ENCODE measurements at regions not wholly inside any gene's neighbourhood (a gene's known extent, or its start where the extent isn't known, plus 50 kb on each side); places are given as distances from the start of the nearest gene placed in this dataset.
A peak's percentile ranks its signal among the peaks of the same experiment; 100 is the strongest.
"Not testable (repeated sequence)": the region's sequence is repeated elsewhere in the genome, so short reads cannot be mapped to it uniquely, and the experiment has no call there.

- peak in 4 of 11 donors; percentile 21 to 54 (median 29) for DNase-seq (ENCODE audit: extremely low read depth in 1 of 11, low read depth in 9 of 11, low spot score in 4 of 11)
Observed at GRCh38 chr5:154654486-154655371, 100.4 kb upstream of the LARP1 start.

- DNase-seq (ENCODE audit: extremely low read depth in 1 of 11, low read depth in 9 of 11, low spot score in 4 of 11), result no peak
Observed at GRCh38 chr5:154653764-154654485, 101.3 kb upstream of the LARP1 start.

- no peak for DNase-seq (ENCODE audit: extremely low read depth in 1 of 11, low read depth in 9 of 11, low spot score in 4 of 11)
Observed at GRCh38 chr5:154653418-154653763, 101.8 kb upstream of the LARP1 start.

- no peak for DNase-seq (ENCODE audit: extremely low read depth in 1 of 11, low read depth in 9 of 11, low spot score in 4 of 11)
Observed at GRCh38 chr5:154652746-154653417, 102.3 kb upstream of the LARP1 start.

DNA sequence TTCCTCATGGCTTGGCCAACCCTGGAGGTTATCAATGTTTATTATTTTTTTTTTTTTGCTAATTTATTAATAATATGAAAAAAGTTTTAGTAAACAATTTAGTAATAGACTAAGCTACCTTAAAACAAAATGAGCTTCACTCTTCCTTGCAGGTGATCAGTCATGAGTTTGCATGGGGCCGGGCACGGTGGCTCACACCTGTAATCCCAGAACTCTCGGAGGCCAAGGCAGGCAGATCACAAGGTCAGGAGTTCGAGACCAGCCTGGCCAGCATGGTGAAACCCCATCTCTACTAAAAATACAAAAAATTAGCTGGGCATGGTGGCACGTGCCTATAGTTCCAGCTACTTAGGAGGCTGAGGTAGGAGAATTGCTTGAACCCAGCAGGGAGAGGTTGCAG is 103.4 kb upstream of the LARP1 start:
- not testable (repeated sequence) for DNase-seq (ENCODE audit: extremely low read depth in 1 of 11, low read depth in 9 of 11, low spot score in 4 of 11)

DNA sequence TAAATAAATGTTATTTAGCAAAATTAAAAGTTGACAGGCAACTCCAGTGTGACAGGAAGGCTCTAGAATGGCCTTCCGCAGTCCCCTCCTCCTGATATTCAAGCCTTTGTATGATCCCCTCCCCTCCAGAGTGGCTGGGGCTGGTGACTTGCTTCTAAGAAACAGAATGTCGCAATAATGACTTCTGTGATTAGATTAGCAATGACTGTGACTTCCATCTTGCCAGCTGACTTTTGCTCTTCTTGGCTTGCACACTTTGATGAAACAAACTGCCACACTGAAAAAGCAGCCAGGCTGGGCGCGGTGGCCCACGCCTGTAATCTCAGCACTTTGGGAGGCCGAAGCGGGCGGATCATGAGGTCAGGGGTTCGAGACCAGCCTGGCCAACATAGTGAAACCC is 106.5 kb upstream of the LARP1 start:
- DNase-seq (ENCODE audit: extremely low read depth in 1 of 11, low read depth in 9 of 11, low spot score in 4 of 11), result no peak

DNA sequence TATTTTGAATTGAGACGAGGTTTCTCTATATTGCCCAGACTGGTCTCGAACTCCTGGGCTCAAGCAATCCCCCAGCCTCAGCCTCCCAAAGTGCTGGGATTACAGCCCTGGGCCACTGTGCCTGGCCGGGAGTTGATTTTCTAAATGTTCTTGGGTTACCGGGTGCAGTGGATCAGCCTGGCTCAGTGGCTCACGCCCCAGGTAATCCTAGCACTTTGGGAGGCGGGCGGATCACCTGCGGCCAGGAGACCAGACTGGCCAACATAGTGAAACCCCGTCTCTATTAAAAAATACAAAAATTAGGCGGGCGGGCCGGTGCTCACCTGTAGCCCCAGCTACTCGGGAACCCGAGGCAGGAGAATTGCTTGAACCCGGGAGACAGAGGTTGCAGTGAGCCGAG is 106.9 kb upstream of the LARP1 start:
- no peak for DNase-seq (ENCODE audit: extremely low read depth in 1 of 11, low read depth in 9 of 11, low spot score in 4 of 11)

GRCh38 chr5:154647761-154648145 is 107.4 kb upstream of the LARP1 start:
- no peak for DNase-seq (ENCODE audit: extremely low read depth in 1 of 11, low read depth in 9 of 11, low spot score in 4 of 11)

DNA sequence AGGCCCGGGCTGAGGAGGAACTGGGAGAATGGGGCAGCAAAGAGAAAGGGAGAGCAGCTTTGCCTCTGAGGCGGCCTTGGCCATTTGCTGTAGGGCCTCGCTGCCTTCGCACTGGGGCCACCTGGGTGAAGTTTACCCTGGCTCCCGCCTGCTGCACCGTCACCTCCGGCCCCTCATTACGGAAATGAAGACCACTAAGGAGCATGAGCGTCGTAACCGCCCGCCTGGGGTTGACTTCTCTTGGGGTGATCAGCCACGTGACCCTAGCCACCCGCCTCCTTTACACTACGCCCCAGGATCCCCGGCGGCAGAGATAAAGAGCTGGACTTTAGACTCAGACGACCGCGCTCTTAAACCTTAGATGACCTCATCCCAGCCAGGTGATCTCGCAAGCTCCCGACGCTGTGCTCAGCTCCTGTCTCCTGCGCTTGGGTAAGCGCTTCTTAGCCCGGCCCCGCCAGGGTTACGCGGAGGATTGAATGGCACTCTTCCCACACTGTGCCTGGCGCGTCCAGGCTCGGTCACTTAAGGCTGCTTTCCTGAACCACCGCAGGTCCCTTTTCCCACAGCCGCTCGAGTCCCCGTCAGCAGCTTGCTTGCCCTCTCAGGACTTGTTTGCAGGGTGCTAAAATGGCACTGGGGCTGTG is 107.9 kb upstream of the LARP1 start:
- DNase-seq (ENCODE audit: extremely low read depth in 1 of 11, low read depth in 9 of 11, low spot score in 4 of 11), result peak in 3 of 11 donors; percentile 34 to 52 (median 35)

GRCh38 chr5:154646745-154647113 is 108.4 kb upstream of the LARP1 start:
- DNase-seq (ENCODE audit: extremely low read depth in 1 of 11, low read depth in 9 of 11, low spot score in 4 of 11), result no peak

GRCh38 chr5:154644745-154645411 is 110.3 kb upstream of the LARP1 start:
- DNase-seq (ENCODE audit: extremely low read depth in 1 of 11, low read depth in 9 of 11, low spot score in 4 of 11), result no peak

- no peak for DNase-seq (ENCODE audit: extremely low read depth in 1 of 11, low read depth in 9 of 11, low spot score in 4 of 11)
Observed at GRCh38 chr5:154642499-154643245, 112.5 kb upstream of the LARP1 start.

- not testable (repeated sequence) for DNase-seq (ENCODE audit: extremely low read depth in 1 of 11, low read depth in 9 of 11, low spot score in 4 of 11)
Observed at GRCh38 chr5:154640213-154640831, 114.9 kb upstream of the LARP1 start.

DNA sequence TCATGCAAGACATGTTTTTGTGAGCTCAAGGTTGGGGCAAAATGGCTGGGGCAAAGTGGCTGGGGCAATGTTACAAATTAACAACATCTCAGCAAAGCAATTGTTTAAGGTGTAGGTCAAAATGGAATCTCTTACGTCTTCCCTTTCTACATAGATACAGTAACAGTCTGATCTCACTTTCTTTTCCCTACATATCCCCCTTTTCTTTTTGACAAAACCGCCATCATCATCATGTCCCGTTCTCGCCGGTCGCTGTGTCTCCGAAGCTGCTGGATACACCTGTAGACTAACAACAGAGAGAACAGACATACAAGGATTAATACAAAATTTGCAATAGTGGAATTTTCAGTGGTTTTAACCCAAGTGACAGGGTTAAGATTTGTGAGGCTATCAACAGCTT is 118.4 kb upstream of the LARP1 start:
- DNase-seq (ENCODE audit: extremely low read depth in 1 of 11, low read depth in 9 of 11, low spot score in 4 of 11), result not testable (repeated sequence)

DNA sequence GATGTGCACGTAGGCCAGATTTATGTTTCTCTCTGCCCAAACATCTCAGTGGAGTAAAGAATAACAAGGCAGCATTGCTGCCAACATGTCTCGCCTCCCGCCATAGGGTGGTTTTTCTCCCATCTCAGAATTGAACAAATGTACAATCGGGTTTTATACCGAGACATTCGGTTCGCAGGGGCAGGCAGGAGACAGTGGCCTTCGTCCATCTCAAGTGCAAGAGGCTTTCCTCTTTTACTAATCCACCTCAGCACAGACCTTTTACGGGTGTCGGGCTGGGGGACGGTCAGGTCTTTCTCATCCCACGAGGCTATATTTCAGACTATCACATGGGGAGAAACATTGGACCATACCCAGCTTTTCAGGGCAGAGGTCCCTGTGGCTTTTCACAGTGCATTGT is 118.9 kb upstream of the LARP1 start:
- not testable (repeated sequence) for DNase-seq (ENCODE audit: extremely low read depth in 1 of 11, low read depth in 9 of 11, low spot score in 4 of 11)

DNA sequence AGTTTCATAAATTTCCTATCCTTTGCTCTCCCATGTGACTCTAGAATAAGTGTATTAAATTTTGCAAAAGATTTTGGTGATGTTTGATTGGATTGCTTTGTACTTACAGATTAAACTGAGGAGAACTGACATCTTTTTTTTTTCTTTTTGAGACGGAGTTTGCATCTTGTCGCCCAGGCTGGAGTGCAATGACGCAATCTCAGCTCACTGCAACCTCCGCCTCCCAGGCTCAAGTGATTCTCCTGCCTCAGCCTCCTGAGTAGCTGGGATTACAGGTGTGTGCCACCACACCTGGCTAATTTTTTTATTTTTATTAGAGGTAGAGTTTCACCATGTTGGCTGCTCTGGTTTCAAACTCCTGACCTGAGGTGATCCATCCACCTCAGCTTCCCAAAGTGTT is 121.4 kb upstream of the LARP1 start:
- not testable (repeated sequence) for DNase-seq (ENCODE audit: extremely low read depth in 1 of 11, low read depth in 9 of 11, low spot score in 4 of 11)

GRCh38 chr5:154631141-154631540 is 124.0 kb upstream of the LARP1 start:
- no peak for DNase-seq (ENCODE audit: extremely low read depth in 1 of 11, low read depth in 9 of 11, low spot score in 4 of 11)

GRCh38 chr5:154630410-154630809 is 124.8 kb upstream of the LARP1 start:
- DNase-seq (ENCODE audit: extremely low read depth in 1 of 11, low read depth in 9 of 11, low spot score in 4 of 11), result no peak
